Activated gamma-delta T cell treated with Interleukin-2 at 50 U/mL for 16 hours (primary cell): ENCODE measurements at regions not wholly inside any gene's neighbourhood (a gene's known extent, or its start where the extent isn't known, plus 50 kb on each side); places are given as distances from the start of the nearest gene placed in this dataset.

Experiments
- DNase-seq: peaks from one replicate; pipeline ENCODE4 v3.0.0-alpha.2; 2020

DNA sequence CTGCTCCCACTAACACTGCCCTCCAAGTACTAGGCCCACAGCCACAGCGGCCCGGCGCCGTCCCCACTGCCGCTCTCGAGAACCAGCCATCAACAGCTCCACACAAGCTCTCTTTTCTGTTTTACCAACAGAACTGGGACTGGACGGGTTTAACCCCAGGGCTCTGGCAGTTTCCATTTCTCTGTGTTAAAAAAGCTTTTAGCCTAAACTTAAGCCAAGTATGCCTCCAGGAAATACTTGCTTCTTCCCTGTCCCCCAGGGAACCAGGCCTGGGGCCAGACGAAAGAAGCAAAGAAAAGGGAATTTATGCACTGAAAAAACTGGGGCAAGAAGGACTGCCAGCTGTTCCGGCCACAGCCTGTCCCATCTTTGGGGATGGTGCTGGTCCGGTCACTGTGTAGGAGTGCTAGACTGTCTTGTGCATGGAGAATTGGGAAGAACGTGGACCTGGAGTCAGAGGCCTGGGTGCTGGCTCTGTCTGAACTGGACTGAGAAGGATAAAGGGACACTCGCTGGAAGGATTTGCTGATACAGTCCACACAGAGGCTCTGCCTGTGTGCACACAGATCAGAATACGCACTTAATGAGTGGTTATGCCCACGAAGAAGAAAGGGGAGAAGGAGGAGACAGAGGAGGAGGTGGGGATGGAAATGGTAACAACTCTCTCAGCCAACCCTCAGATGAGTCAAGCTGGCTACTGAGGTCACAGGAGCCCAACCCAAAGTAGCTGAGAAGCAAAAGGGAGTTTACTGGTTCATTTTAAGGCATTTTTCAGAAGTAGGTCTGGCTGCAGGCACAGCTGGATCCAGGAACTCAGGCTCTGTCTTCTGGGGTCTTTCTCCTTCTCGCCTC, 254.4 kb upstream of the PMEPA1 start:
- no peak for DNase-seq

DNA sequence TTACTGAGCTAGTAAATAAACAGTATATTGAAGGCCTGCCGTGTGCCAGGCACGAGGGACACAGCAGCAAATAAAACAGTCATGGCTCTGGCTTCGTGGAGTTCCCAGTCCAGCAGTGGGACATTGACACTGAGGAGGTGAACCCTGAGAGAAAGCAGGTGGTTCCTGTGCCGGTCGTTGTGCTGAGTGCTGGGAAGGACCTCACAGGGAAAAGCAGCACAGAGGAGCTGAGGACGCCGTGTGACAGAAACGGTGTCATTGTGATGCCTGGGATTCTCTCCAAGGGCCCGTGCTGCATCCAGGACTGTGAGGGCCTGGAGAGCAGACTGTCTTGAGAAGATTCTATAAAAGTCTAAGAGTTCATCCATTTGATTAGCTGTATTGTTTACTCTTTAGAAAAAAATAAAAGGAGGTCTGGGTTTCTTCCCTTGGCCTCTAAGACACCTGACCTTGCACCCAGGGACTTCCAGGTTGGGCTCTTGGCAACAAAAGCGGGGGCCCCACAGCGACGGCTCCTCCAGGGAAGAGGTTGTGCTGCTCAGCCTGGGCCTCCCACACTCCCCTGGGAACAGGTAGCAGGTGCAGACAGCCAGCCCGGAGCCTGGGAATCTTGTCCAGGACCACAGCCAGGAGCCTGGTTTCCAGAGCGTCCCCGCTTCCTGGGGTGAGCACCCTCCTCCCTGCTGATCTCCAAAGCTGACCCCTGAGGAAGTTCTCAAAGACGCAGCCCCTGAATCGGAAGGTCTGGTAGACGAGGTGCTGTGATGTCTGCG, 251.2 kb upstream of the PMEPA1 start:
- DNase-seq: no peak

DNA sequence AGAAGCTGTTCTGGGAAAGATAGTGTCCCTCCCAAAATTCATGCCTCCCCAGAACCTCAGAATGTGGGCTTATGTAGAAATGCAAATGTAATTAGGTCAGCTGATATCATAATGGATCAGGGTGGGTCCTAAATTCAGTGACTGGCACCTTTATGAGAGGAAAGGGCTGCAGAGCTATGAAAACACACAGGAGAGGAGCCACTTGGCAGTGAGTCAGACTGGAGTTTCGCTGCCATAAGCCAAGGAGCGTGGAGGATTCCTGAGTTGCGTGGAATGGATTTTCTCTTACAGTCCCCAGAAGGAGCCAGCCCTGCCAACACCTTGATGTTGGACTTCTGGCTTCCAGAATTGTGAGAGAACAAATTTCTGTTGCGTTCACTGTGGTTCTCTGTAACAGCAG, 249.8 kb upstream of the PMEPA1 start:
- no peak for DNase-seq

DNA sequence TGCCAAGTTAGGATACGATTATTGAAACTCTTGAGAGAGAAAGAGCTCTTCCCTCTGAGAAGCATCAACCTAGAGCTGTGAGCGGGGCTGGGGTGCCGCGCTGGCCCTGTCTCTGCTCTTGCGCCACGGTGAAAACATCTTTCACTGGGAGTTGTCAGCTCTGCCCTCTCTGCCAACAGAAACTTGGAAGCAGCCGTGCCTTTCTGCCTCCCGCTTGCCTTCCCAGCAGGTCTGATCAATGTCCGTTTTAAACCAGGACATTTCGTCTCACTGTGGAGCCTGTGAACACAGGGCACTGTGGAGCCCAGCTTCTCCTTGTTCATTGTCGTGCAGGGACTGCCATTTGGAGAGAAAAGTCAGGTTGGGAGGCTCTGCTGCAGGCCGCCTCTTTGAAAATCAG, 249.2 kb upstream of the PMEPA1 start:
- DNase-seq: no peak

GRCh38 chr20:57958050-57958420, 248.2 kb upstream of the PMEPA1 start:
- DNase-seq: no peak

GRCh38 chr20:57957411-57958049, 247.7 kb upstream of the PMEPA1 start:
- DNase-seq: no peak

- no peak for DNase-seq
Measured at GRCh38 chr20:57953638-57954037, 243.8 kb upstream of the PMEPA1 start.

DNA sequence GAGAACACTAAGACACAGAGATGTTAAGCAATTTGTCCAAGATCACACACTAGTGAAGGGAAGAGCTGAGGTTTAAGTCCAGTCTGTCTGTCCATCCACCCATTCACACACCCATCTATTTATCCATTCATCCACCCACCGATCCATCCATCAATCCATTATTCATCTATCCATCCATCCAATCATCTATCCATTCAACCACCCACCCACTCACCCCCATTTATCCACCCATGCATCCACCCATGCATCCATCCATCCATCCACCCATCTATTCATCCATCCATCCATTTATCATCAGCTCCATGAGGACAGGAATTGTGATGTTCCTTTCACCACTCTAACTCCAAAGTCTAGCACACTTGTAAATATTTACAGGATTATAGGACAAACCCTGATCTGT, 242.3 kb upstream of the PMEPA1 start:
- DNase-seq: no peak

DNA sequence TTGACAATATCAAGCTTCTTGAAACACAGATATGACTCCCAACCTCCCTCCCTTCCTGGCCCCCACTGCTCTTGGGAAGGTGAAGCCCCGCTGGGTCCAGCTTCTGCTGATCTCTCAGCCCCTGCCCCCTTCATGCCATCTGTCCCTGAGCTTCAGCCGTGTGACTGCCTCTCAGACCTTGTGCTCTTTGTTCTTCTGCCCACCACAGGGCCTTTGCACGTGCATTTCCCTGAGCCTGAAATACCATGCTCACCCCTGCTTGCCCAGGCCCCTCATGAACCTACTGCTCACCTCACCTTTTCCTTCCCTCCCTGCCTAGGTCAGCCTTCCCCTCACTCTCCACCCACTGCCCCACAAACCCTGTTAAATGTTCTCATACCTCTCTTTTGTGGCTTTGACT, 241.7 kb upstream of the PMEPA1 start:
- DNase-seq: no peak

- DNase-seq: no peak
Measured at GRCh38 chr20:57950764-57951485, 241.1 kb upstream of the PMEPA1 start.

DNA sequence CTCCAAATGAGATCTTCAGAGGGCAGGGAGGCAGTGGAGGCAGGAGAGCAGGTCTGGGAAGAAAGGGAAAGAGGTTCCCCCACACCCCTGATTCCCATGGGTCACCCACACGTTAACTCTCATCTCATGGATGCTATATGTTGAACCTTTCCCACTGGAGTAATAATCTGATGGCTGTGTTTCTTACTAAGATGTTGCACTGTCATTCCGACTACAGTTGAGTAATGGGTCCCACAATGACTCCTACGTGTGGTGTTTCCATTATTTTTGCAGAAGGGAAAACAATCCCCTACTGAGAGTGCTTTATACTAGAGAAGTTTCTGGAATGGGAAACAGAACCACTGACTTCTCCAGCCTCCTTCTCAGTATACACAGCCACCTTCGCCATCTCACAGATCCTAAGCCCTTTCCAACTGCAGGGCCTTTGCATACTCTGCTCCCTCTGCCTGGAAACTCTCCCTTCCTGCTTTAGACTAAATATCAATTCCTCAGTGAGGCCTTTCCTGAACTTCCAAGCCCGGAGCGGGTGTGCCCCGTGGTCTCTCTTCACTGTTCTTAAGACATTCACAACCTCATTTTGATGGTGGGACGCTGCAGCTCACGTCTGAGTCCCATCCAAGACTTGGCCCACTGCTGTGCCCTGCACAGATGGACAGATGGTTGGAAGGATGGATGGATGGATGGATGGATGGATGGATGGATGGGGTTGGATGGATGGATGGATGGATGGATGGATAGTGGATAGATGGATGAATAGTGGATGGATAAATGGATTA, 238.6 kb upstream of the PMEPA1 start:
- DNase-seq: no peak

- no peak for DNase-seq
Measured at GRCh38 chr20:57947421-57948179, 237.8 kb upstream of the PMEPA1 start.

- DNase-seq: no peak
Measured at GRCh38 chr20:57946559-57947315, 236.9 kb upstream of the PMEPA1 start.

DNA sequence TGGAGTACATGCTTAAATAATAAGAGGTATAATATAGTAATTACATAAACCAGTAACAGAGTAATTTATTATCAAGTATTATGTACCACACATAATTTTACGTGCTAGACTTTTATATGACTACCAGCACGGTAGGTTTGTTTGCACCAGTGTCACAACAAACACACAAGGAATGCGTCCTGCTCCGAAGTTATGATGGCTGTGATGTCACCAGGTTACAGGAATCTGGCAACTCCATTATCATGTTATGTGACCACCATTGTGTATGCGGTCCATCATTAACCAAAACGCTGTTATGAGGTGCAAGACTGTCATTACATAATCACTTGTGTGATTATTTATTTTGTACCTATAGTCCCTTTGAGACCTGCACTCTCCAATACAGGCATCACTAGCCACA, 235.2 kb upstream of the PMEPA1 start:
- no peak for DNase-seq

DNA sequence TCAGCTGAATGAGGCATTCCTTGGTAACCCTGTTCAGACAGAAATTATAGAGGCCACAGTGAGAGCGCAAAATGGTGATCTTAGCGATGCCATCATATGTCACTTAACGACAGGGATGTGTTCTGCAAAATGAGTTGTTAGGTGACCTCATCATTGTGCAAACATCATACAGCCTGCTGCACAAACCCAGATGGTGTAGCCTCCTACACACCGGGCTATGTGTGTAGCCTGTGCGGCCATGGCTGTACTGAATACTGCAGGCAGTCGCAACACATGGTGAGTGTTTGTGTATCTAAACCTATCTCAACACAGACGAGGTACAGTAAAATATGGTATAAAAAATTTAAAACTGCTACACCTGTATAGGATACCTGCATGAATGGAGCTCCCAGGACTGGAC, 234.1 kb upstream of the PMEPA1 start:
- DNase-seq: no peak

DNA sequence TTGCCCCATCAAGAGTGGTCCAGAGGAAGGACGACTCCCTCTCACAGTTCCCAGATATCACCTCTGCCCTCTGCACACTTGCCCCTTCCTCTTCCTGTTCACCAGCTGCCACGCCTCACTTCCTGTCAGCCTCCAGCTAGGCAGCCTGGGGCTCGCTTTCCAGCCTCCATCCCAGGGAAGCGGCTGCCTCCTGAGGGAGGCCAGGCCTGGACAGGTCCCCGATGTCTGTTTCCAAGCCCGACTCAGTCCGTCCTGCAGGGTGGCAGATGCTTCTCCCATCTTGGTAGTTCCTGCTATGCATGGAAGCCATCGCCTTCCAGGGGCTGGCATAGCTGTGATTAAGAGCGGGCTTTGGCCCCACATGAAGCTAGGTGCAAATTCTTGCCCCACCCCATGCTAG, 233.5 kb upstream of the PMEPA1 start:
- DNase-seq: no peak

DNA sequence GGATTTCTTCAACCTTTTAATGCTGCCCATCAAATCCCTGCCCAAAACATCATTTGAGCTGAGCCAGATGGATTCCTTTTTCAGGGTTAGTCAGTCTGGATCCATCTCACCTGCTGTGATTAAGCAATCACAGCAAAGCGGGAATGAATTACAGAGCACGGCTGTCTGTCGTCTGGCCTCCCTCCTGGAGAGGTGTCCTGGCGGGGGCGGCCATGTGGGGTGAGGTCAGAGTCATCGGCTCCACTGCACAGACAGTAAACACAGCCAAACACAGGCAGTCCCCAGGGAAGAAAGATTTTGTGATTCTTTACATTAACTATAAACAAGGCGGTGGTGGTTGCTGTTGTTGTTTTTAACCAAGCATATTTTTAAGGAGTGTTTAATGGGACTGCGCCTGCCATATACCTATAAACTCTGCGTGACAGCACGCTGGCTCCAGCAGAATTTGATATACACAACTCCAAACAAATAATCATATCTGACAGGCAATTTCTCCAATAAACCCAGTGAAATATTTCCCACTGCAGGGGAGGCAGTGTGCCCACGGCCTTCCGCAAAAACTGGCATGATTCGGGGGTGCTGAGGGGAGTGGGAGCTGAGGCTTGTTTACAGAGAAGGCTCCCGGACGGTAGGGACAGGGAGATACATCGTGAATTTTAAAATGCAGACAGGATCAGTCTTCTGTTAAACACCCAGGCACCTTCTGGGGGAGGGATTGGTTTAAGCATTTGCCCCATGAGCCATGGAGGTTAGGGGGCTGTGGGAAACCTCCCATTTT, 232.0 kb upstream of the PMEPA1 start:
- no peak for DNase-seq

GRCh38 chr20:57940868-57941522, 231.2 kb upstream of the PMEPA1 start:
- no peak for DNase-seq

GRCh38 chr20:57940376-57940775, 230.6 kb upstream of the PMEPA1 start:
- DNase-seq: no peak
